Lower lobe of right lung (tissue), 2 donors: ENCODE measurements at regions not wholly inside any gene's neighbourhood (a gene's known extent, or its start where the extent isn't known, plus 50 kb on each side); places are given as distances from the start of the nearest gene placed in this dataset.

Source experiments
- ATAC-seq, 2 donors: fragments of 200-7000 bp; cut with Tn5 transposase; one replicate each; pipeline ENCODE4 v1.9.1; 2020 to 2022; ENCODE audit warnings: mild to moderate bottlenecking in 2 of 2, moderate library complexity in 2 of 2
- DNase-seq: peaks from one replicate; pipeline ENCODE4 v3.0.0-alpha.2; 2020
- H3K27ac ChIP-seq: fragments of 200-600 bp; one replicate; pipeline ENCODE4 v1.8.0; 2022
- H3K27me3 ChIP-seq: fragments of 200-600 bp; one replicate; pipeline ENCODE4 v1.8.0; 2022; ENCODE audit warnings: low read depth
- H3K36me3 ChIP-seq: fragments of 200-600 bp; one replicate; pipeline ENCODE4 v1.8.0; 2022; ENCODE audit warnings: mild to moderate bottlenecking
- H3K4me1 ChIP-seq: fragments of 200-600 bp; one replicate; pipeline ENCODE4 v1.8.0; 2022
- H3K4me3 ChIP-seq: fragments of 200-600 bp; one replicate; pipeline ENCODE4 v1.8.0; 2022; ENCODE audit warnings: mild to moderate bottlenecking
- H3K9me3 ChIP-seq: fragments of 200-600 bp; one replicate; pipeline ENCODE4 v1.8.0; 2022
- intact Hi-C: fragments of 100-400 bp; cut with DNase I; formaldehyde crosslinking; loops from one replicate; pipeline ENCODE4 v1.11.0; 2022
- TF ChIP-seq, protein P1 (sequence below): fragments of 200-600 bp; IDR thresholded peaks from one replicate; pipeline ENCODE4 v1.8.0; 2022; ENCODE audit warnings: antibody characterized with exemption, mild to moderate bottlenecking
- donor health status: DM: no; HTN: yes; CAD: no; lungs with severe emphysema.

GRCh38 chr3:153070511-153070868, 91.5 kb upstream of the RAP2B start:
- Histone ChIP-seq H3K27me3 (no peaks in the 10 kb centered on the region), H3K27ac (no peak overlapping the region), H3K9me3 (no peaks in the 10 kb centered on the region), H3K36me3 (no peaks in the 10 kb centered on the region), H3K4me1 (no peaks in the 10 kb centered on the region), H3K4me3 (no peak overlapping the region)
- DNase-seq (no peak), ATAC-seq (no peak)
- intact Hi-C loops: no loop called here
- TF ChIP-seq, protein P1, sequence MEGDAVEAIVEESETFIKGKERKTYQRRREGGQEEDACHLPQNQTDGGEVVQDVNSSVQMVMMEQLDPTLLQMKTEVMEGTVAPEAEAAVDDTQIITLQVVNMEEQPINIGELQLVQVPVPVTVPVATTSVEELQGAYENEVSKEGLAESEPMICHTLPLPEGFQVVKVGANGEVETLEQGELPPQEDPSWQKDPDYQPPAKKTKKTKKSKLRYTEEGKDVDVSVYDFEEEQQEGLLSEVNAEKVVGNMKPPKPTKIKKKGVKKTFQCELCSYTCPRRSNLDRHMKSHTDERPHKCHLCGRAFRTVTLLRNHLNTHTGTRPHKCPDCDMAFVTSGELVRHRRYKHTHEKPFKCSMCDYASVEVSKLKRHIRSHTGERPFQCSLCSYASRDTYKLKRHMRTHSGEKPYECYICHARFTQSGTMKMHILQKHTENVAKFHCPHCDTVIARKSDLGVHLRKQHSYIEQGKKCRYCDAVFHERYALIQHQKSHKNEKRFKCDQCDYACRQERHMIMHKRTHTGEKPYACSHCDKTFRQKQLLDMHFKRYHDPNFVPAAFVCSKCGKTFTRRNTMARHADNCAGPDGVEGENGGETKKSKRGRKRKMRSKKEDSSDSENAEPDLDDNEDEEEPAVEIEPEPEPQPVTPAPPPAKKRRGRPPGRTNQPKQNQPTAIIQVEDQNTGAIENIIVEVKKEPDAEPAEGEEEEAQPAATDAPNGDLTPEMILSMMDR: no peak

DNA sequence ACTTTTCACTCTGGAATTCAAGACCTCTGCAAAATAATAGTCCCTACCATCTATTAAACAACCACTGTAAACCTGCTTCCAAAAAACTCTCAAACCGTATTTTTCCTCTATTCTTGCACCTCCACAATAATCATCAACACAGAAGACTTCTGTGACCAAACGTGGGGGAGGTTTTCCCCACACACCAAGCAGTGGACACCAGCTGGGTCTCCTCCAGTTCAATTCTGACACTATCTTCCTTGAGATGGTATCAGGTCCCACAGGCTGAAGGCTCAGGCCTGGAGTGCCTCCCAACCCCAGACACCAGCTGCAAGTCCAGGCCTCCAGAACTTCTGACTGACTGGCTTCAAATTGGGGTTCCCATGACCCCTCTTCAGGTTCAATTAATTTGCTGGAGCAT, 89.6 kb upstream of the RAP2B start:
- no peak overlapping the region for H3K4me3 ChIP-seq
- no peak for ATAC-seq
- H3K27ac ChIP-seq: no peak overlapping the region
- no peaks in the 10 kb centered on the region for H3K4me1 ChIP-seq
- intact Hi-C loops: no loop called here
- no peak for DNase-seq
- TF ChIP-seq, protein P1: no peak
- H3K9me3 ChIP-seq: no peaks in the 10 kb centered on the region
- no peaks in the 10 kb centered on the region for H3K36me3 ChIP-seq
- H3K27me3 ChIP-seq: no peaks in the 10 kb centered on the region

- Histone ChIP-seq H3K9me3 (no peaks in the 10 kb centered on the region), H3K4me1 (no peaks in the 10 kb centered on the region), H3K4me3 (no peak overlapping the region), H3K36me3 (no peaks in the 10 kb centered on the region), H3K27me3 (no peaks in the 10 kb centered on the region), H3K27ac (no peak overlapping the region)
- TF ChIP-seq, protein P1: no peak
- intact Hi-C loops: no loop called here
- no peak for DNase-seq
- ATAC-seq: no peak
These were observed 89.2 kb upstream of the RAP2B start for GRCh38 chr3:153072856-153073255.

DNA sequence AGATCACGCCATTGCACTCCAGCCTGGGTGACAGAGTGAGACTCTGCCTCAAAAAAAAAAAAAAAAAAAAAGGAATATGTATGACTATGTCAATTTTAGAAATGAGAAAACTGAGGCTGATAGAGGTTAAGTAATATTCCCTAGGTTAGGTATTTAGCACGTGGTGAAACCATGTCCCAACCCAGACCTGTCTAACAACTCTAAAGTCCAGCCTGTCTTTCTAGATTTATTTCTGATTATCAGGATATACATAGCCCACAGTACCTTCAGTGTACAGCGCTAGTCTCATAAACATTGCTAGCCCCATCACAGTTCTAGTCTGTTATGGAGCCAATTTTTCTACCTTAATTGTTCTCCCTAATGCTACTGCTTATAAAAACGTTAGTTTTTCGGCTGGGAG, 88.4 kb upstream of the RAP2B start:
- Histone ChIP-seq H3K4me1 (no peaks in the 10 kb centered on the region), H3K4me3 (no peak overlapping the region), H3K27me3 (no peaks in the 10 kb centered on the region), H3K27ac (no peak overlapping the region), H3K9me3 (no peaks in the 10 kb centered on the region), H3K36me3 (no peaks in the 10 kb centered on the region)
- TF ChIP-seq, protein P1: no peak
- DNase-seq: no peak
- intact Hi-C loops: no loop called here
- ATAC-seq: no peak

- DNase-seq (no peak), ATAC-seq (no peak)
- no peak overlapping the region for H3K27ac ChIP-seq
- no peak overlapping the region for H3K4me3 ChIP-seq
- no peaks in the 10 kb centered on the region for H3K27me3 ChIP-seq
- H3K4me1 ChIP-seq: no peaks in the 10 kb centered on the region
- no peaks in the 10 kb centered on the region for H3K9me3 ChIP-seq
- TF ChIP-seq, protein P1: no peak
- intact Hi-C loops: no loop called here
- no peaks in the 10 kb centered on the region for H3K36me3 ChIP-seq
These were observed 83.2 kb upstream of the RAP2B start for GRCh38 chr3:153078826-153079225.

GRCh38 chr3:153079386-153079785, 82.6 kb upstream of the RAP2B start:
- no peaks in the 10 kb centered on the region for H3K4me1 ChIP-seq
- no peak overlapping the region for H3K4me3 ChIP-seq
- intact Hi-C loops: no loop called here
- TF ChIP-seq, protein P1: no peak
- no peak overlapping the region for H3K27ac ChIP-seq
- H3K9me3 ChIP-seq: no peaks in the 10 kb centered on the region
- H3K36me3 ChIP-seq: no peaks in the 10 kb centered on the region
- DNase-seq: no peak
- no peak for ATAC-seq
- no peaks in the 10 kb centered on the region for H3K27me3 ChIP-seq
